GM18505 (cell line): ENCODE measurements at regions not wholly inside any gene's neighbourhood (a gene's known extent, or its start where the extent isn't known, plus 50 kb on each side); places are given as distances from the start of the nearest gene placed in this dataset.

ENCODE experiments used
- ATAC-seq: cut with Tn5 transposase; IDR thresholded peaks from one replicate; pipeline ENCODE4 v1.9.1; 2021; ENCODE audit not compliant: unreplicated experiment
- POLR2A ChIP-seq: IDR thresholded peaks from 4 replicates; pipeline ENCODE4 v1.6.1; 2011; ENCODE audit warnings: borderline replicate concordance; ENCODE audit not compliant: insufficient read depth, insufficient read length; ENCODE audit errors: extremely low read depth

- no peak for ATAC-seq
- no peak for TF ChIP-seq POLR2A
These were observed 71.2 kb downstream of the FAM43A start for GRCh38 chr3:194756791-194757325.

- no peak for ATAC-seq
- no peak for TF ChIP-seq POLR2A
These were observed 72.0 kb downstream of the FAM43A start for GRCh38 chr3:194757647-194758061.

GRCh38 chr3:194758716-194759115 lies 73.0 kb downstream of the FAM43A start:
- no peak for ATAC-seq
- no peak for TF ChIP-seq POLR2A

GRCh38 chr3:194760494-194761137 lies 74.9 kb downstream of the FAM43A start:
- TF ChIP-seq POLR2A, result no peak
- no peak for ATAC-seq

- no peak for TF ChIP-seq POLR2A
- no peak for ATAC-seq
These were observed 75.7 kb downstream of the FAM43A start for GRCh38 chr3:194761384-194761783.

GRCh38 chr3:194766845-194767244 lies 81.2 kb downstream of the FAM43A start:
- TF ChIP-seq POLR2A, result no peak
- ATAC-seq, result no peak

GRCh38 chr3:194767446-194768207 lies 81.9 kb downstream of the FAM43A start:
- TF ChIP-seq POLR2A, result no peak
- no peak for ATAC-seq

- no peak for ATAC-seq
- TF ChIP-seq POLR2A, result no peak
These were observed 82.9 kb downstream of the FAM43A start for GRCh38 chr3:194768586-194768985.

GRCh38 chr3:194769020-194769643 lies 83.4 kb downstream of the FAM43A start:
- TF ChIP-seq POLR2A, result no peak
- ATAC-seq, result peak; percentile 94

- no peak for TF ChIP-seq POLR2A
- ATAC-seq, result no peak
These were observed 86.7 kb downstream of the FAM43A start for GRCh38 chr3:194772241-194773000.

- no peak for TF ChIP-seq POLR2A
- no peak for ATAC-seq
These were observed 87.5 kb downstream of the FAM43A start for GRCh38 chr3:194773216-194773615.

- TF ChIP-seq POLR2A, result no peak
- ATAC-seq, result no peak
These were observed 88.2 kb downstream of the FAM43A start for GRCh38 chr3:194773771-194774455.
